Stimulated activated CD4-positive, alpha-beta T cell treated with anti-CD3 and anti-CD28 coated beads, Interleukin-12 subunit alpha, Interleukin-12 subunit beta, amount 100 ng/mL, for 48 hours (primary cell): ENCODE measurements at regions not wholly inside any gene's neighbourhood (a gene's known extent, or its start where the extent isn't known, plus 50 kb on each side); places are given as distances from the start of the nearest gene placed in this dataset.
"Not testable (repeated sequence)": the region's sequence is repeated elsewhere in the genome, so short reads cannot be mapped to it uniquely, and the experiment has no call there.

Source experiments
- DNase-seq, 3 donors: peaks; one replicate each; pipeline ENCODE4 v3.0.0-alpha.2; 2020; ENCODE audit warnings: low read depth in 2 of 3, low spot score in 1 of 3

DNA sequence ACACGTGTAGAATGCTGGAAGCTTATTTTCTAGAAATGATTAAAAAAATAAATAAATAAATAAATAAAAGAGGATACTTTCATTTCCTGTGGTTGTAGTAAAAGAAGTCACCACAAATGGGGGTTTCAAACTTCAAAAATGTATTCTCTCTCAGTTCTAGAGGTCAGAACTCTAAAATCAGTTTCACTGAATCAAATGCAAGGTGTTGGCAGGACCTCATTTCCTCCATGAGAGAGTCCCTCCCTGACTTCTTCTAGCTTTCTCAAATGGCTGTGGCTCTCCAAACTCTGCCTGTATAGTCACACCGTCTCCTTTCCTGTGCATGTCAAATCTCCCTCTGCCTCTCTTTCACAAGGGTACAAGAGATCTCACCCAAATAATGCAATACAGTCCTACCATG, 312.6 kb upstream of the CXADR start:
- DNase-seq = no peak

DNA sequence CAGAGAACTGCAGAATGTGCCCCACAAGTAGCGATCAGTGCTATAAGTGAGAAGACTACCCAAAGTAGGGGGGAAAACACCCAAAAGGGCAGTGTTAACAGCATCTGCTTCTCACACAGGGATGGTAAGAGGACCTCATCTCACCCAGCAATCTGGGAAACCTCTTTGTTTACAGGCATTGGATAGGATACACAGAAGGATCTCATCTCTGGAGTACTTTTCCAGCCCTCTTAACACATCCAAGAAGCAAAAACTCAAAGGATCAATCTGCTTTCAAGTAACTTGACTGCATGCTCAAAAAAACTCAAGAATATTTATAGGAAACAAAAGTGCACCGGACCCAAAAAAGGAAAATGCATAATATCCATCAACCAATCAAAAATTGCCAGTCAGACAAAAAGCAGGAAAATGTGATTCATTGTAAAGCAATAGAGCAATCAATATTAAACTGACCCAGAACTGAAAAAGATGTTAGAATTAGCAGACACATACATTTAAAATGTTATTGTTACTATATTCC, 311.0 kb upstream of the CXADR start:
- DNase-seq = no peak

DNA sequence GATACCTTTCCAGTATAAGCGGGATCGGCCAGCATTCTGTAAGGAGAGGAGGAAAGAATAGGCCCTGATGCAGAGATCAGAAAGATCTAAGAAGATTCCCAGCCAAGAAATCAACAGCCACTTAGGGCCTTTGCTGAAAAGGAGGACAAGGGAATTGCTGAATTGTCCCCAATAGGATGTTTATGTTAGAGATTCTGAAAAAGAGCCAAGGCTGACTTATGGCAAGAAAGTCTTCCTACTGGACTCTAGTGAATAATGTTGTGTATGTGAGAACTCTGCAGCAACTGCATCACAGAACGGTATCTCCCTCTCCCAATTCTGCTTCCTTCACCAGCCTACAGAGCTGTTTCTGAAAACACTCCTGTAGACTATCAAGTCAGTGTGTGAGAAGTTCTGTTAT, 298.0 kb upstream of the CXADR start:
- DNase-seq = no peak

DNA sequence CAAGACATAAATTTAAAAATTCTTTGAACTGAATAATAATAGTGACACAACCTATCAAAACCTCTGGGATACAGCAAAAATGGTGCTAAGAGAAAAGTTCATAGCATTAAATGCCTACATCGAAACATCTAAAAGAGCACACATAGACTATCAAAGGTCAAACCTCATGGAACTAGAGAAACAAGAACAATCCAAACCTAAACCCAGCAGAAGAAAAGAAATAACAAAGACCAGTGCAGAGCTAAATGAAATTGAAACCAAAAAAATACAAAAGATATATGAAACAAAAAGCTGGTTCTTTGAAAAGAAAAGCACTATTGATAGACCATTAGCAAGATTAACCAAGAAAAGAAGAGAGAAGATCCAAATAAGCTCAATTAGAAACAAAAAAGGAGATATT, 293.8 kb upstream of the CXADR start:
- not testable (repeated sequence) for DNase-seq

DNA sequence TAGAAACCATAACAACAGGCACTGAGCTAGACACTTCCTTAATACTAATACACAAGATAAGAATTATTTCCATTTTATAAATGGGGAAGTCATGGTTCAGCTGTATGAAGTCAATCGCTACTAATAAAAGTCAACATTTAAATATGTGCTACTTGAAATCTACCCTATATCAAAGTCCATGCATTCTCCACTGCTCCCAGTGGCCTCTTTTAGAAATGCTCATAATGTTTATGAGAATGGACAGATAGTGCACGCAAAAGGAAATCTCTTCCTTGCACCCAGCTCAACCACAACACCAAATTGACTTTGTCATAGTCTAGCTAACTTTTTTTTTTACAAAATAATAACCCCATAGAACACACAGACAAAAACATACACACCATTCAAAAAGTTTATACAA, 281.7 kb upstream of the CXADR start:
- no peak for DNase-seq

DNA sequence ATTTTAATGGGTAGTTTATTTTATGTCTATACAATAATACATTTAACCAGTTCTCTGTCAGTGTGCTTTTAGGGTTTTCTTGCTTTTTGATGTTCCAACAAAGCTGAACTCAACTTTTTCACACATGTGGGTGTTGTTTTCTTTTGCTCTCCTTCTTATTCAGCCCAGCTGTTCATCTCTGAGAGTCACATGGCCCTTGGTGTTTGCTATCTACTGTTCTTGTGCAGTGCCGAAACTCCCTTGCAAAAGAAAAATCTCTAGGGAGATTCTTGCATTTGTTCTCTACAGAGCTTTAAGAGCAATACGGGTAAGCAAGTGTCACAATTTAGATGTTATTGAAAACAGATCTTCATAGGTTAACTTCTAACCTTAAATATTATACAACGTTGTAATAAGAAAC, 281.1 kb upstream of the CXADR start:
- no peak for DNase-seq

DNA sequence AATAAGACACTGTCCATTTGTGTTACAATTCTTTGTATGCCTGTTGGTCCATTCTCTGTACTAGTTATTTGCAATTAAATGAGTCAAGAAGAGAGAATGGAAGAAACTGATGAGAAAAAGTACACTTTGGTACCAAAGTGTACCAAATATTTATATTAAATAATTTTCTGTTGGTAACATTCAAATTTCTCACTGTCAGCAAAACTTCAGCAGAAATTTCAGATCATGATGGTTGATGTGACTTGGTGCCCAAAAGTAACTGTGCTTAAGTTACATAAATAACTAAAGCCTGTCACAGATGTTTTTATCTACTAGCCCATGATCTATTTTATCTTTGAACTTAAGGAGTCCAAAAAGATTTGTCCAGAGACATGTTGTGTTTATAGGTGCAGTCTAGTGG, 274.4 kb upstream of the CXADR start:
- no peak for DNase-seq

DNA sequence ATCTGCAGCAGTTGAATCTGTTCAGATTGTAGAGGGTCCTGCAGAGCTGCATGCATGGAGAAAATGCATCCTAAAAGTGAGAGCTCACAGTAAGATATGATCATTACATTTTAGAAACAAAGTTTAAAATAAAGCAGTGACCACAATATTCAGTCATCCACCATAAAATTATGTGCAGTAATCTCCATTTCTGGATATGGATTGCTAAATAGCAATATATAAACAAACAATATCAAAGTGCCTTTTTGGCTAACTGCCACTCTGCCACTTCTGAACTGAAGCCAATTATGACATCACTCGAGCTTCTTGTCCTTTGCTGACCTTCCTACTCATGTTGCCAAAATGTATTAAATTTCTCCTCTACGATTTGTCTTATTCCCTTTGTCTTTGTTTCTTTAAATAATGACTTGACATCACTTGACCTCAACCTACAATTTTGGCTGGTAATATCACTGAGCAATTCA, 262.0 kb upstream of the CXADR start:
- DNase-seq = no peak

DNA sequence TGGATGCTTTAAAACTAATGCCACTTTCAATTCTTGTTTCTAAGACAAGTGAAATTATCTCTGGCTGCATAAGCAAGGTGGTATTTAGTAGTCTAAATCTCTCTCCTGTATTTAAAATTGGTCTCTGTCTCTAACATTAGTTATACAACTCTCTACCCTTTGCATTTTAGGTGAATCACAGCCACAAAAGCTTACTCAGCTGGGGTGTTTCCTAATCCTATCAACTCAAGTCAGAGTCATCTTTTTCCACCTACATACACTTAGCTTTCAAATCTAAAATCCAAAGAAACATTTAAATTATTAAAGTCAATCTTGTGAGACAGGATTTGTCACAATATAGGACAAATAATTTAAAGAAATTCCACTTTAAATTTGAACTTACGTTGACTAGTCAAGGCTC, 255.1 kb upstream of the CXADR start:
- DNase-seq = no peak

DNA sequence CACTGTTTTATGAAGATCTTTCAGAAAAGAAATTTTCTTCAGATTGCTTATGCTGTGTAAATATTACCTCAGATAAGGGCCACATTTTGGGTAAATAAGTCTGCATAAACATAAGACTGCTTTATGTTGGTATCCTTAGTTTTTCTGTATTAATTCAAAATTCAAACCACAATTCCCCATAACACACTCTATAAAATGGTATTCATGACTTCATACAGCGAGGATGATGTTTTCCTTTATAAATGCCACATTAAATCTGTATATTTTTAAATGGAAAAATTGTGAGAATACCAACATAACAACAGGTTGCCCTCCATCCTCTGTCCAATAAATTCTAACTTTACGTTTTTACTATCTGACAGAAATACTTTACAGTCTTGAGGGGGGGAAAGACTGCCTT, 248.7 kb upstream of the CXADR start:
- no peak for DNase-seq

DNA sequence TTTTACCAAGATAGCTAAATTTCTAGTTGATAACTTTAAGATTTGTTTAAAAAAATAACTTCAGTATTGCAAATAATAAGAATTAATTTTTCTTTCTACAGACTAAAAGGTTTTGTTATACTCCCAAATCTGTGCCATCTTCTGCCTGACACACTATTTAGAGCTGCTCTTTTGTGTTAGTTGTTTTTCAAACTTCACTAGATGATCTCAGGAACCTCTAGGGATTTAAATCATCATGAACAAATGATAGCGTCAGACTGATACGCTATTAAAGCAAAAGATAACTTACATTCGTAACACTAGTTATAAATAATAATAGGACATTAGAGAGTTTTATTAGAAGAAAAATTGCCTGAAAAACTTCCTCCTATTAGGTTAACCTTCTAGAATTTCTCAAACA, 243.1 kb upstream of the CXADR start:
- DNase-seq = no peak

DNA sequence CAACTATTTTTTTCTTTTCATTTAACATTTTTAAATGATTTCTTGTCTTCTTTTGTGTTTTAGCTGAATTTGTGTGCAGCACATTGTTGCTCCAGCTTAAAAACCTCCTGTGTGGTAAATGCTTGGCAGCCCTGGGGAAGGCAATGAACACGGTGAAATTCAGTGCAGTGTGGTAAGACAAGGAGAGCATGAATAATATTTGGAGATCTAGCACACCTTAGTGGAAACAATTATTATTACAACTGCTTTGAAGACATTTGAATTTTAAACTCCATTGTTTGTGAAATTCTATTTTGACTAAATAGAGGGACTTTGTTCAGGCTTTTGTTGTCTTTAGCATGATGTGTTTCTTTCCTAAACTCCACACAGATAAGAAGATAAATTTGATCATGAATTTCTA, 242.6 kb upstream of the CXADR start:
- DNase-seq = no peak

DNA sequence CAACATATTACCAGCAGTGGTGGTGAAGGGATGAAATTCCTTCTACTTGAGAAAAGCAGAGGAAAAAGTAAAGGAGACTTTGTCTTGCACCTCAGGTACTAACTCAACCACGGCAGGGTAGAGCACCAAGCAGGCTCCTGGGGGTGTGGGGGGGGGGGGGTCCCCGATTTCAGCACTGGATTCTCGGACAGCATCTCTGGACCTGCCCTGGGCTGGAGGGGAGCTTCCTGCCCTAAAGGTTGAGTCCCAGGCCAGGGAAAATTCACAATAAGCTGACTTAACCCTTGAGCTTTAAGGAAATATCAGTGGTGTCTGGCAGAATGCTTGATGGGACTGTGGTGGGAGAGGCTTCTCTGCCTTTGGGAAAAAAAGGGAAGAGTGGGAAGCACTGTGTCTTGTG, 233.2 kb upstream of the CXADR start:
- no peak for DNase-seq

DNA sequence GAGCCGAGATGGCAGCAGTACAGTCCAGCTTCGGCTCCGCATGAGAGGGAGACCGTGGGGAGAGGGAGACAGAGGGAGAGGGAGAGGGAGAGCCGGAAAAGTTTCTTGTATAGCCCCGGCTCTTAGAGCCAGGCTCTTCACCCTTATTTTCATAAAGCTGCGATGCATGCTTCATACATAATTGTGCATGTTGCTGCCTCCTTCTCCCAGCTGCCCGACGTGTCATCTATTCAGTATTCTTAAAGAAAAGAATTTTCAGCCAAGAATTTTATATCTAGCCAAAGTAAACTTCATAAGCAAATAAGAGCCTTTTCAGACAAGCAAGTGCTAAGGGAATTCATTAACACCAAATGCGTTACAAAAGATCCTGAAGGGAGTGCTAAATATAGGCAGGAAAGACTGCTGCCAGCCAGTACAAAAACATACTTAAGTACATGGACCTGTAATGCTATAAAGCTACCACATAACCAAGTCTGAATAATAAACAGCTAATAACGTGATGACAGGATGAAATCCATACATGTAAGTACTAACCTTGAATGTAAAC, 219.8 kb upstream of the CXADR start:
- DNase-seq = not testable (repeated sequence)

DNA sequence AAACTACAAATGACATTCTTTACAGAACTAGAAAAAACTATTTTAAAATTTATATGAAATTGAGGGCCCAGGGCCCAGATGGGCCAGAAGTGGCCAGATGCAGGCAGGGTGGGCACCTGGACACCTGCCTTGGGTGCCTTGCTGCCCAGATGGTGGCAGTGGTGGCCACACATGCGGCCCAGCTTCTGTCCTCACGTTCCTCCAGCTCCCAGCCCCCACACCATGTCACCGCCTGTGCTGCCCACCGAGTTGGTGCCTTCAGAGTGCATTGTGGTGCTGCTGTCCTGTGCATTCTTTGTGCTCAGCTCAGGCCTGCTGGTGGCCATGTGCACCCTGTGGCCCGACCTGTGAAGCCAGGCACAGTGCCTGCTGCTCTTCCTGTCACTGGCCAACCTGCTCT, 216.8 kb upstream of the CXADR start:
- no peak for DNase-seq

DNA sequence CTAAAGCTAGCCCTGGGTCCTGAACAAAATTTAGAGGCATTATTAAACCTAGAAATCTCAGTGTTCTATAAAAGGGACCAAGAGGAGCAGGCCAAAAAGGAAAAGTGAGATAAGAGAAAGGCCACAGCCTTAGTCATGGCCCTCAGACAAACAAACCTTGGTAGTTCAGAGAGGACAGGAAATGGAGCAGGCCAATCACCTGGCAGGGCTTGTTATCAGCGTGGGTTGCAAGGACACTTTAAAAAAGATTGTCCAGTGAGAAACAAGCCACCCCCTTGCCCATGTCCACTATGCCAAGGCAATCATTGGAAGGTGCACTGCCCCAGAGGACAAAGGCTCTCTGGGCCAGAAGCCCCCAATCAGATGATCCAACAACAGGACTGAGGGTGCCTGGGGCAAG, 213.3 kb upstream of the CXADR start:
- DNase-seq = not testable (repeated sequence)

DNA sequence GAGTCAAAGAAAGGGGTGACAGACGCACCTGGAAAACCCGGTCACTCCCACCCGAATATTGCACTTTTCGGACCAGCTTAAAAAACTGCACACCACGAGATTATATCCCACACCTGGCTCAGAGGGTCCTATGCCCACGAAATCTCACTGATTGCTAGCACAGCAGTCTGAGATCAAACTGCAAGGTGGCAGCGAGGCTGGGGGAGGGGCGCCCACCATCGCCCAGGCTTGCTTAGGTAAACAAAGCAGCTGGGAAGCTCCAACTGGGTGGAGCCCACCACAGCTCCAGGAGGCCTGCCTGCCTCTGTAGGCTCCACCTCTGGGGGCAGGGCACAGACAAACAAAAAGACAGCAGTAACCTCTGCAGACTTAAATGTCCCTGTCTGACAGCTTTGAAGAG, 185.1 kb upstream of the CXADR start:
- not testable (repeated sequence) for DNase-seq

DNA sequence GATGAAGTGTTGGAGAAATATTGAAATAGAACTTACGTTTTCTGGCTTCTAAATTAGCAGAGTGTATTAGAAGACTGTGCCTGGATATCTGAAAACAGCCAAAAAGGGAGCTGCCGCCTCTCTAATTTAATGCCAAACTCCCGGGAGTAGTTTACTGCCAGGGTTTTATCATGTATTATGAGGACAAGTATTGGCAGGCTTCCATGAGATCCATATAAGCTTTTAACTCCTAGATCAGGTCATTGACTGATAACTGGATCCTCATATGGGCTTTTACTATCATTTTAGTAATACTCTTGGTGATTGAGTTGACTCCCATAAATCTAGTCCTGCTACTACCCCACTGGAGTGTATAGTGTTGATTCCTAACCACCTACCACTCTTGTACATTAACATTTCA, 178.4 kb upstream of the CXADR start:
- DNase-seq = no peak

DNA sequence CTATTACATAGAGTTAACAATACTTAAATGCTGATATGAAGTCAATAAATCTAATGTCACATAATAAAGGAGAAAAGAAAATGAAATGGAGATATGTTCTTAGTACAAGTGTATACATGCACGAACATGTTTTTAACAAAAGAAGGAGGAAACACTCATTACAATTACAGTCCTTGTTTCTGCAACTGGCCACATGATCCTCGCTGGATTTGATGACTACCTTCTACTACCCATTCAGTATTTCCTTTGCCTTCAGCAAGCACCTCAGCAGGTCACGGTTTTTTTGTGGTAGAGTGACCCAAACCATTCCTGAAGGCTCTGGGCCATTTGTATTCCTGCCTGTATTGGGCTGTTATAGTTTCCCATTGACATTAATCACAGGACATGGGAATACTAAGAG, 172.8 kb upstream of the CXADR start:
- DNase-seq = no peak

DNA sequence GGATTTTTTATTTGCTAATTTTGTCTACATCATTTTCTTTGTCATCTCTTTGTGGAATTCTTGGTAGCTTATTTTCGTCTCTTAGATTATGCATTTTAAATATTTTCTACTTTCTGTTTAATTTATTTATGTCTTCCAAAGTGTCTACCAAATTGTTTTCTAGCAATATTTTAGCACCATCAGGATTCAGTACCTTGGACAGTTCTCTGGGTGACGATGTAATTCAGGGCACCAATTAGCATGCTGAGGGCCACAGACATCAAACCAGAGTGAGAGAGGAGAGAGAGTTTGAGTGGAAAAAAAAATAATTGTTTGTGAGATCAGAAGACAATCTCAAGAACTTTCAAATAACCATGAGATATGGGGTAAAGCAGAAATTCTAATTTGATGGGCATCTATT, 169.8 kb upstream of the CXADR start:
- DNase-seq = no peak

DNA sequence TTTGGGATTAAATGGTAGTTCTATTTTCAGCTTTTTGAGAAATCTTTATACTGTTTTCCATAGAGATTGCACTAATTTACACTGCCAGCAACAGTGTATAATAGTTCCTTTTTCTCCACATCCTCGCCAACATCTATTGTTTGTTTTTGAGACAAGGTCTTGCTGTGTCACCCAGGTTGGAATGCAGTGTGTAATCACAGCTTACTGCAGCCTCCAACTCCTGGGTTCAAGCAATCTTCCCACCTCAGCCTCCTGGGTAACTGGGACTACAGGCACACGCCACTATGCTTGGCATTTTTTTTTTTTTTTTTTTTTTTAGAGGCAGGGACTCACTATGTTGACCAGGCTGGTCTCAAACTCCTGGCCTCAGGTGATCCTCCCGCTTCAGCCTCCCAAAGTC, 164.5 kb upstream of the CXADR start:
- DNase-seq = no peak

DNA sequence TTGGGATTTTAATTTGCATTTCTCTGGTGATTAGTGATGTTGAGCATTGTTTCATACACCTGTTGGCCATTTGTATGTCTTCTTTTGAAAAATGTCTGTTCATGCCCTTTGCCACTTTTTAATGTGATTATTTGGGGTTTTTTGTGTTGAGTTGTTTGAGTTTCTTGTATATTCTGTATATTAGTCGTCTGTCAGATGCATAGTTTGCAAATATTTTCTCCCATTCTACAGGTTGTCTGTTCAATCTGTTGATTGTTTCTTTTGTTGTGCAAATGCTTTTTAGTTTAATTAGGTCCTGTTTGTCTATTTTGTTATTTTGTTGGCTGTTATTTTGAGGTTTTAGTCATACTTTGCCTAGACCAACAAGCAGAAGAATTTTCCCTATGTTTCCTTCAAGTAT, 164.0 kb upstream of the CXADR start:
- no peak for DNase-seq

DNA sequence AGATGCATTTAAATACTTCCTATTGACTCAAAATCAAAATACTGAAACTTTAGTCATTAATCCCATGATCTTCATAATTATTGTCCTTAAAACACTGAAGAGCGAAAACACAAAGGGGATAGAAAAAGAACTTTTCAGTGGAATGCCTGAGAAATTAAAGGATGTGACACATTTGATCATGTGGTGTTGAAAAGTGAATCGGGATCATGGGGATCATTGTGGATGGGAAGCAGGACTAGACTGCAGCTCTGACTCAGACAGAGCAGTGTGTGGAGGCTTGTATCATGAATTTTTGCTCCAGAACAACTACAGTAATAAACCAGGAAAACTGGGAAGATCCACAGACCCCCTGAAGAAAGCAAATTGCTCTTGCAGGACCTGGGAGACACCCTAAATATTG, 161.1 kb upstream of the CXADR start:
- no peak for DNase-seq
